Cardiac septum (tissue), 1 donor: ENCODE measurements at regions not wholly inside any gene's neighbourhood (a gene's known extent, or its start where the extent isn't known, plus 50 kb on each side); places are given as distances from the start of the nearest gene placed in this dataset.
"Not testable (repeated sequence)": the region's sequence is repeated elsewhere in the genome, so short reads cannot be mapped to it uniquely, and the experiment has no call there.

Experiments used
- DNase-seq: peaks from one replicate; pipeline ENCODE4 v3.0.0-alpha.2; 2020; ENCODE audit warnings: low spot score
- intact Hi-C: fragments of 100-400 bp; cut with DNase I; formaldehyde crosslinking; loops from one replicate; pipeline ENCODE4 v1.14.0; 2022
- donor health status: DM: no; HTN: no; CAD: no.

DNA sequence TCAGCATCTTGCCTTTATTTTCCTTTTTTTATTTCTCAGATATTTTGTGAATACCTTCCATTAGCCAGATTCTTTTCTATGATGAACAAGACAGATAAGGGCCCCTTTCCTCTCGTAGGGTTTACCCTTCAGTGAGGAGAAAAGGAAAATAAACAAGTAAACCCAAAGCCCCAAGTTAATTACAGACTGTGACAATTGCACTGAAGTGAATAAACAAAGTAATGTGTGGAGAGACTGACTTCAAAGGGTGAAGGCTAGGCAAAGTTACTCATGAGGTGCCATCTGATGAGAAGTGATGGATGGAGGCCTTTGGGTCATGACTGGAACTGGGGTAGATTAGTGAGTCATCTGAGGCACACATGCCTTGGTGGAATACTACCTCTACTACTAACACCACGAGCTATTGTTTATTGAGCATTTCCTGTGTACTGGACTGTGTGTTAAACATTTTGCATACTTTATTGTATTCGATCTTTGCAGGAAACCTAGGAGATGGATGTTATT lies 143.4 kb upstream of the PRICKLE1 start:
- intact Hi-C loops = loop anchor here (5.0 kb wide), 1 partner anchor 141 kb away; no protein-coding TSS in a partner anchor

DNA sequence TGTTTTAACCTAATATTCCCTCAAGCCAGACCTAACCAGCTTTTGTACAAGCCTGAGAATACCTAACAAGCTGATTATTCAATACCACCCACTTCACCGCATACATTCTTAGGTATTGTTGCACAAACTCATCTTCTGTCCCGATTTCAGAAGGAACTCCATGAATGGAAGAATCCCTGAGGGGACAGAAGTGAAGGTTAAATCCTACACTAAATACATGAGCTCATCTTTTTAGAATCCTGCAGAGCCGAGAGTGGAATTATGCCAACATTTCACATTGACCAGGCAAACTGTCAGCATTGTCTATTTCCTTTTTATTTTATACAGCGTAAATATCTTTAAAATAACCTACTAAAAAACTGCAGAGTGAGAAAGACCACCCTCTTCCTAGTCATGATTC lies 140.7 kb upstream of the PRICKLE1 start:
- intact Hi-C loops = loop anchor here (5.0 kb wide), 1 partner anchor 138 kb away; no protein-coding TSS in a partner anchor
- DNase-seq = no peak

More for the DNA sequence above, 143.4 kb upstream of the PRICKLE1 start:
- DNase-seq = no peak

DNA sequence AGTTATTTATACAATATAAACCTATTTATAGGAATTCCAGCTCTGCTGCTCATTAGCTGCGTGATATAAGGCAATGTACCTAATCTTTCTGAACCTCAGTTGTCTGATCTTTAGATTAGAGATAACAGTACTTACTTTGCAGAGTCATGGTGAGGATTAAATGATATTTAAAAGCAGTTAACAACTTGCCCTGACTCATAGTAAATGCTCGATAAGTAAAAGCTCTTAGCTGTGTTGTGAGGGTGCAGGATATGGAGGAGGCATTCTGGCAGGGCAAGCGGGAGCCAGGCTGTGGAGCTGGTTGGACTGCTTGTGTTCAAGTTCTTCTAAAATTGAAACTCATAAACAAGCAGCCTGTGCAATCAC lies 140.0 kb upstream of the PRICKLE1 start:
- intact Hi-C loops = no loop called here
- no peak for DNase-seq

DNA sequence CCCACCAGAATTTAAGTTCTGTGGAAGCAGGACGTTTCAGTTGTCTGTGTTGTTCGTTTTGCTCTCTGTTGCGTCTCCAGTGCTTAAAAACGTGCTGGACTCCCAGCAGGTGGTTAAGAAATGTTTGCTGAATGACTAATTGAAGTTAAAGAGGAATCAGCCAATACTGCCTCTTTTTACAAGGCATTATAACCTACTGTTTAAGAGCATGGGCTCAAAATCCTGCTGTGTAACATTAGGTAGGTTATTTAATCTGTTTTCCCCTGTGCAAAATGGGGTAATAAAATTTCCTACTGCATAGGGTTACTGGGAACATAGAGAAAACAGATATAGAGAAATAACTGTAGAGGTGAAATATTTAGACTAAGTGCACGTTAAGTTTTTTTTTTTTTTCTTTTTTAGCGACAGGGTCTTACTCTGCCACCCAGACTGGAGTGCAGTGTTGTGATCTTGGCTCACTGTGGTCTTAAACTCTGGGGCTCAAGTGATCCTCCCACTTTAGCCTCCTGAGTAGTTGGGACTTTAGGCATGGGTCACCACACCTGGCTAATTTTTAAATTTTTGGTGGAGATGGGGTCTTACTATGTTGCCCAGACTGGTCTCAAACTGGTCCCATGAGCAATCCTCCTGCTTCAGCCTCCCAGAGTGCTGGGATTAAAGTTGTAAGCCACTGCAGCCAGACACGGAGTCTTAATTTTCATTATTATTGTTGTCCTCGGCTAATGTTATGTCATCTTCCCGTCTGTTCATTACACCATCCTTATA lies 139.4 kb upstream of the PRICKLE1 start:
- intact Hi-C loops = no loop called here
- no peak for DNase-seq

DNA sequence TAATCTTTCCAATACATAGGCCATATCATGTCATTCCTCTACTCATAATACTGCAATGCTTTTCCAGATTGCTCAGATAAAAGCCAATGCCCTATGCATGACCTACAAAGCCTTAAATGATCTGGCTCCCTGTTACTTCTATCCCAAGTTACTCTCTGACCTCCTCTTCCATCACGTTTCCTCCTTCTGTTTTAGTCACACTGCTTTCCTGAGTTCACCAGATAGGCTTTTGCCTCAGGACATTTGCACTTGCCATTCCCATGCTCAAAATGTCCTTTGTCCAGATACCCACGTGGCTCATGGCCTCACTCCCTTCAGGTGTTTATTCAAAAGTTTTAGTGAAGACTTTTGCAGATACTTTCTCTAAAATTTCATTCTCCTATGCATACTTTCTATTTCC lies 138.7 kb upstream of the PRICKLE1 start:
- no peak for DNase-seq
- intact Hi-C loops = no loop called here

DNA sequence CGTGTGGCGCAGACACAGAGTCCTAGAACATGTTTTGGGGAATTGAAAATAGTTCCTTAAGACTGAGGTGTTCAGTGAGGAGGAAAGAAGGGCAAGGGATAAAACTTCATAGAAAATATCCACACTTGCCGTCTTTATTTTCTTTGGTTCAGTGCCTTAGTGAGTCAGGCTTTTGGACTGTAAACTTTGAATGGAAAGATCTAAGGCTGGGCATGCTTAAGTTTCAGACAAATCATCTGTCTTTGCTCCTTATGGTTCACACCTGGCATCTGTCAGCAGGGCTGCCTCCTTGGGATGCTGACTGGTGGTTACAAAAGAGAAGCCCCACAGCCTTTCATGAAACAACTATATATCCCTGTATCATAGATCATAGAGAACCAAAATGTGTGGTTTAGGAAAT lies 136.3 kb upstream of the PRICKLE1 start:
- intact Hi-C loops = no loop called here
- DNase-seq = no peak

DNA sequence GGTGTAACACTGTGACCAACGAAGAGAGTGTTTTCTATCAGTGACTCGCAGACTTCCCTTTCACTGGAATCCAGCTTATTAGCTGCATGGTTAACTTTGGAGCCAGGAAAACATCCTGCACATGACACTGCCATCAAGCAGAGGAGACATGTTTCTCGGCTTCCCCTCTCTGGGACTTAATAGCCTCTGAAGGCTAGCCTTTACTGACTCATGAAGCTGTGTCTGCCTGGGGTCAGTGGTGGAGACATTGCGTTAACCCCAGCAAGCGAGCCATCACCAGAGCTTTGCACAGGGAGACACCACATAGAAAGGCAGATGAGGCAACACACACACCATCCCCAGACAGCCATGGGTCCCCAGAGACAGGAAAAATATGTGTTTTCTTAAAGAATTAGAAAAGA lies 126.9 kb upstream of the PRICKLE1 start:
- DNase-seq = no peak
- intact Hi-C loops = no loop called here

DNA sequence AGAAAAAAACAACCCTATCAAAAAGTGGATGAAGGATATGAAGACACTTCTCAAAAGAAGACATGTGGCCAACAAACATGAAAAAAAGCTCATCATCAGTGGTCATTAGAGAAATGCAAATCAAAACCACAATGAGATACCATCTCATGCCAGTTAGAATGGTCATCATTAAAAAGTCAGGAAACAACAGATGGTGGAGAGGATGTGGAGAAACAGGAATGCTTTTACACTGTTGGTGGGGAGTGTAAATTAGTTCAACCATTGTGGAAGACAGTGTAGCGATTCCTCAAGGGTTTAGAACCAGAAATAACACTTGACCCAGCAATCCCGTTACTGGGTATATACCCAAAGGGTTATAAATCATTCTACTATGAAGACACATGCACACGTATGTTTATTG lies 124.0 kb upstream of the PRICKLE1 start:
- DNase-seq, intact Hi-C loops: not testable (repeated sequence)

DNA sequence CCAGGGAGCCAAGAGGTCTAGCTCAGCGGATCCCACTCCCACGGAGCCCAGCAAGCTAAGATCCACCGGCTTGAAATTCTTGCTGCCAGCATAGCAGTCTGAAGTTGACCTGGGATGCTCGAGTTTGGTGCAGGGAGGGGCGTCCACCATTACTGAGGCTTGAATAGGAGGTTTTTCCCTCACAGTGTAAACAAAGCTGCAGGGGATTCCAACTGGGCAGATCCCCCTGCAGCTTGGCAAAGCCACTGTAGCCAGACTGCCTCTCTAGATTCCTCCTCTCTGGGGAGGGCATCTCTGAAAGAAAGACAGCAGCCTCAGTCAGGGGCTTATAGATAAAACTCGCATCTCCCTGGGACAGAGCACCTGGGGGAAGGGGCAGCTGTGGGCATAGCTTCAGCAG lies 118.8 kb upstream of the PRICKLE1 start:
- intact Hi-C loops, DNase-seq: not testable (repeated sequence)

DNA sequence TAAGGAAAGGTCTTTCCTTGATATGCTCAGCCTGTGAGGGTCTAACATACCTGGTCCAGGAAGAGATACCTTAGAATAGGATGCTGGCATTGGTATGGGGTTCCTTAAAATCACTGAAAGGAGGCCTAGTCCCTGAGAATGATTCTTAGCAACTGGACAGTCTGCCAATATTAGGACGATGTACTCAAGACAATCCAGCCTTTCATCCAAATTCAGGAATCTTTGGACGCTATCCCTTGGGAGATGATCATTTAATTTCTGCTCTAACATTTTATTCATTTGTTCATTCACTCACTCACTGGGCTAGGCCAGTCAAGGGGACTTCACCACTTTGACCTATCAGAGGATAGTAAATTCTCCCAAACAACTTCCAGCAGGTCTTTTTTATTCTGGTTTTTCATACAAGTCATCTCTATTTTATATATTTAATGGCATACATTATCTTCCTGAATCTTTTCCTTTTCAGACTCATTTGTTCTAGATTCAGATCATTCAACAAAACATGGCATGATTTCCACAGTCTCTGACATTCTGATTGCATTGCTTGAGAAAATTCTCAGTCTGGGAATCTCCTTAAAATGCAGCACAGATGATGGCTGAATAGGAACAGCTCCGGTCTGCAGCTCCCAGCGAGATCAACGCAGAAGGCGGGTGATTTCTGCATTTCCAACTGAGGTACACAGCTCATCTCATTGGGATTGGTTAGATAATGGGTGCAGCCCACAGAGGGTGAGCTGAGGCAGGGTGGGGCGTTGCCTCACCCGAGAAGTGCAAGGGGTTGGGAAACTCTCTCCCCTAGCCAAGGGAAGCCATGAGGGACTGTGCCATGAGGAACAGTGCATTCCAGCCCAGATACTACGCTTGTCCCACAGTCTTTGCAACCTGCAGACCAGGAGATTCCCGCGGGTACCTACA lies 118.0 kb upstream of the PRICKLE1 start:
- intact Hi-C loops = no loop called here
- no peak for DNase-seq

DNA sequence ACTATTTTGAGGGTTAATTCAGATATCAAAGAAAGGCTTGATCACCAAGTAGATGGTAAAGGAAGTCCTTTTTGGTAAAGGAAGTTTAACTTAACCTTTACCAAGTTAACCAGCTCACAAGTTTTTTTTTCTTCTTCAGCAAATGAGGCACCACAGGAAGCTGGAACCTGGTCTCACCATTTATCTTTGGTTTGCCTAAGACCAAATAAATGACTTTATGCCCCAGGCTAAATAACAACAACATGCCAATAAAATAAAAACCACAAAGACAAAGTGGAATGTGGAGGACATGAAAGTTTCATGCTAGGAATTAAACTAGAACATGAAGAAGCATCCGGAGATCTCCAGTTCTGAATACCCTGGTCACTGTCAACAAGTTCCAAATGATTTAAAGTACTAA lies 116.8 kb upstream of the PRICKLE1 start:
- DNase-seq = no peak
- intact Hi-C loops = no loop called here

DNA sequence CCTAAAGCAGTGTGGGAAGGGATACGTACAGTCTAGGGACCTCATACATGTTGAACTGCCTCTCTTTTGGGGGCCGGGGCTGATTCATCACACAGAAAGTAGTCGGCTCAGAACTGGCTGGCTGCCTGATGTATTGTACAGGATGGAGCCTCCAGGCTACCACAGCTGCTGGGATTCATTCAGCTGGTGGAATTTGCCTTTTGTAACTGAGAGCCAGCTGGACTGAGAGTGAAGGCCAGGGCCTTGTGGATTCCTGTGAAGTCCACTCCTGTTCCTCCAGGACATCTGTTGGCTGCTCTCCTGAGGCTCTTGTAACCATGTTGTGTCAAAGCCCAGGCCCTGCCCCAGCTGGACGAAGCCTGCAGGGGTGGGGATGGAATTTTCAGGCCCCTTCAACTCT lies 116.3 kb upstream of the PRICKLE1 start:
- peak; percentile 78 for DNase-seq
- intact Hi-C loops = no loop called here

DNA sequence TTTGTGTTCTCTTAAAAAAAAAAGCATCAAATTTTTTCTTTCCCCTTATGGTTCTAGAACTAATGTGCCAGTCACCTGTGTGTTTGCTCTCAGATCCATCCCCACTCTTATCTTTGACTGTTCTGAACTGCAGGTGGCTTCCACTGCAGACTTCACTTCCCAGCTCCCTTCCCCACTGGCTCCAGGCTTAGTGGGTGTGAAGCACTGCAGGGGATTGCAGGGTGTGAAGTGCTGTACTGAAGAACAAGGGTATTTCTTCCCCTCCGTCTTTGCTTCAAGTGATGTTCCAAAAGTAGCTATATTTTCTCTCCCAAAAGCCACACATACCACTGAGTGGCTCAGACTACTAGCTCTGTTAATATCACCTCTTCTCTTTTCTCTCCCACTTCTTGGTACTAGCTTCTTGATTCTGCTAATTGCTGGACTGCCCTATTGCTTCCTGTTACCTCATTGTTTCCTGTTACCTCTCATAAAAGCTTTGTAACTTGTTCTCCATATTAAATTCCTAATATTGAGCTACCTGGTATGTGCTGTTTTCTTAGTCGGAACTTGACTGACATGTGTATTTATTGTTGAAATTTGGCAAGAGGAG lies 115.4 kb upstream of the PRICKLE1 start:
- intact Hi-C loops = no loop called here
- no peak for DNase-seq

DNA sequence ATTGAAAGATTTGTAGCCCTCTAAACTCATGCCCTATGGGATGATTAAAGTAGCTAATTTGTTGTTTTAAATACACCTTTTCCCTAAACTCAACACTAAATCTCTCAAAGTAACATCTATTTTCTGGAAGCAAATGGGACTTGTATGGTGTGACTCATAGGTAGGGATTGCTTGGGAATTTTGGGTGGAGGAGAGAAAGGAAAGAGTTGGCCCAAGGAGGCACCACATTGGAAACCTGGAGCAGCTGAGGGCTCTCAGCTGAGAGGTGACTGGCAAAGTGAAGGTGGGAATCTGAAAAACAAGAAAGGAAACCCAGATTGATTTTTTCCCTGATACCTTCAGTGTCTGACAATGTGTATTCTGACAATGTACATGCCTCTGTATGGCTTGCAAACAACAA lies 114.8 kb upstream of the PRICKLE1 start:
- intact Hi-C loops = no loop called here
- DNase-seq = no peak

DNA sequence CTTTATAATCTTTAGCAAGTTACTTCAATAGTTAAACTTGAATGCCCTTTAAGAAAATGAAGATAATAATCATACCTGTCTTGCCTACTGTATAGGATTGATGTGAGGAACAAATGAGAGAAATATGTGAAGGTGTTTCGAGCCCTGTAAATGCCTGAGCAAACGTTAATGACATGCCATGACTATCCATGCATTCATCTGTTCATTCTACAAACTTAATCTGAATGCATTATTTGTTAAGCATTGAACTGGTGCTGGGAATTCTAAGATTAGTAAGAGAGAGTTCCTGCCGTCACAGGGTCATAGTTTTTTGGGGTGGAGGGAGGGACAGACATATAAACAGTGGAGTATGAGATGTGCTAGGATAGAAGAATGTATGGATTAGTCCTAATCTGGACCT lies 111.5 kb upstream of the PRICKLE1 start:
- intact Hi-C loops = no loop called here
- no peak for DNase-seq

DNA sequence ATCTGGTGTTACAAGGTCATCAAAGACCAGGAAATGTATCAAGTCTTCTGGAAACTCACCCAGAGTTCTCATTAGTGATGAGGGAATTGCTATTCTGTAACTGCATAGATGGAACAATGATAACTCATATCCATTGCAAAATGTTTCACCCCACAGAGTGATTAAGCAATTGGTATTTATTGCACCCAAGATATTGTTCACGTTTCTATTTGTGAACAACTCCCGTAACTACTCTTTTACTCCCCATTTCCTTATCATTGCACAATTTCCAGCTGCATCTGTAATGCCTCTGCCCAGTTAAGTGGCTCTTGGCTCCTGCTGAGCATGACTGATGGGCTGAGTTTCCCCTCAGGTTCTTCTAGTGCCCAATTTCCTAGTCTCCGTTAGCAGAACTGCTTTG lies 108.7 kb upstream of the PRICKLE1 start:
- no peak for DNase-seq
- intact Hi-C loops = no loop called here

DNA sequence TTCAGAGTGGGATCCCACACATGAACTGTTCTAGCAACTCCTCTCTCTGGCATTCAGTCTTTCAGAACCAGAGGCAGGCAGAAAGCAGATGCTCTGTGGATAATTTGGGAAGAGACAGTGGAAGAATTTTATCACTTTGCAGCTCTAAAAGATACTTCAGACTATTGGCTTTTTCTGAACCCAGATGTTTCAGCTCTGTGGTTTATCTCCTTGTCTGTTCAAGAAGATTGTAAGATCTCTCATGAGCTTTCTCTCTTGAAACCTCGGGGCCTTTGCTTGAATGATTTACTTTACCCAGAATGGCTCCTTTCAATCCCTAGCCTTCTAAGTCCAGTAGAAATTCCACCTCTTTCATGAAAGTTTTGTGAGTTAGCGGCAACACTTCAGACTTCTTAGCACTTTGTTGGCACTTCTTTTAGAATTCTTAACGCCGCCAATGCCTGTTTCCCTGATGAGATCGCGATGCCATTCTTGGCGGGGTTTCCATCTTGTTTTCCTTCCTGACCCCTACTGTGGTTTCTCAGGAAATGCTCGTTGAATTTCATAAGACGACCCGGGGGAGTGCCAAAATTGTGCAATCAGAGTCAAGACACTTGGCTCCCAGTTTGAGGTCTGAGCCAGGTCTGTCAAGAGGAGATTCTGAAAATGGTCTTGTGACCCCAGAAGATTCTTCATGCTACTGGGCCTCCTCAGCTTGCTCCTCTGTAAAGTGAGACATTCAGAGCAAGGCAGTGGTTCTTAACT lies 107.0 kb upstream of the PRICKLE1 start:
- intact Hi-C loops = no loop called here

DNA sequence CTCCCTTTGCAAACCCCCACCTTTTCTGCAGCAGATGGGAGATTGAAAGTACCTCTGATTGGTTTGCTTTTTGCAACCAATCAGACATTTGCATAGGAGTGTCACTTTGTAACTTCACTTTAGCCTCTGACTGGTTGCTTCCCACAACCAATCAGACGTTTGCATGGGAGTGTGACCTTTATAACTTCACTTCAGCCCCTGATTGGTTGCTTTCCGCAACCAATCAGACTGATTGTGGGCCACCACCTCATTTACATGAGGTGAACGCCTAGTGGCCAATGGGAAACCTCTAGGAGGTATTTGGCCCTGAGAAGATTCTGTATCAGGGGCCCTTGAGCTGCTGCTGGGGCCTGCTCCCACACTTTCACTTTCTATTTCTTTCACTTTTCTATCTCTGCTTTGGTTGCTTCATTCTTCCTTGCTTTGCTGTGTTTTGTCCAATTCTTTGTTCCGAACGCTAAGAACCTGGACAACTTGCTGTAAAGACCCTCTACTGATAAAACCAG lies 106.0 kb upstream of the PRICKLE1 start:
- no peak for DNase-seq
- intact Hi-C loops = no loop called here

More for the DNA sequence above, 107.0 kb upstream of the PRICKLE1 start:
- DNase-seq = no peak

DNA sequence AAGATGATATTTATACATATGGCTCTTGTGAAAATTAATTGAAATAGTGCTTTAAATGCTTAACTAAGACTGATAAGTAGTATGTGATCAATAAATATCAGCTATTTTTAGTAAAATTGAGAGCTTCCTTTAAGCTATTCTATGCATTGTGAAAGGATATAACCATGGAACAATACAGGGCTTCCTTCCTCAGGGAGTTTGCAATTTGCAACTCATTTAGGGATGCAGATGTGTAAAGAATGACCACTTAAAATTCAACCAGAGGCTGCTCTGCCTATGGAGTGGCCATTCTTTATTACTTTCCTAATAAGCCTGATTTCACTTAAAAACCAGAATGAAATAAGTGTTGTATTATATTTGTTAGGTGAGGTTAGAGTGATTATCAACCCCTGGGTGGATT lies 103.2 kb upstream of the PRICKLE1 start:
- no peak for DNase-seq
- intact Hi-C loops = no loop called here
